ENCODE measurements at regions not wholly inside any gene's neighbourhood (a gene's known extent, or its start where the extent isn't known, plus 50 kb on each side); places are given as distances from the start of the nearest gene placed in this dataset.
"Not testable (repeated sequence)": the region's sequence is repeated elsewhere in the genome, so short reads cannot be mapped to it uniquely, and the experiment has no call there.

- H3K4me3 ChIP-seq (replicated peaks in 1 of 2; ENCODE audit: low read depth in 2 of 2, low read length in 2 of 2): no peak overlapping the region
- no peak for DNase-seq (ENCODE audit: low read depth in 2 of 2)
- no peak for TF ChIP-seq CTCF (IDR thresholded peaks at IDR 0.05; ENCODE audit: low read depth, low read length)
Measured at GRCh38 chr18:38792731-38793130, 1227.1 kb upstream of the CELF4 start.

GRCh38 chr18:38790786-38791185 is 1225.2 kb upstream of the CELF4 start:
- no peak overlapping the region for H3K4me3 ChIP-seq (replicated peaks in 1 of 2; ENCODE audit: low read depth in 2 of 2, low read length in 2 of 2)
- no peak for TF ChIP-seq CTCF (IDR thresholded peaks at IDR 0.05; ENCODE audit: low read depth, low read length)
- no peak for DNase-seq (ENCODE audit: low read depth in 2 of 2)

GRCh38 chr18:38790303-38790702 is 1224.7 kb upstream of the CELF4 start:
- DNase-seq (ENCODE audit: low read depth in 2 of 2): no peak
- TF ChIP-seq CTCF (IDR thresholded peaks at IDR 0.05; ENCODE audit: low read depth, low read length): no peak
- no peak overlapping the region for H3K4me3 ChIP-seq (replicated peaks in 1 of 2; ENCODE audit: low read depth in 2 of 2, low read length in 2 of 2)

- no peak for DNase-seq (ENCODE audit: low read depth in 2 of 2)
- no peak overlapping the region for H3K4me3 ChIP-seq (replicated peaks in 1 of 2; ENCODE audit: low read depth in 2 of 2, low read length in 2 of 2)
- no peak for TF ChIP-seq CTCF (IDR thresholded peaks at IDR 0.05; ENCODE audit: low read depth, low read length)
Measured at GRCh38 chr18:38789141-38789540, 1223.5 kb upstream of the CELF4 start.

- no peak overlapping the region for H3K4me3 ChIP-seq (replicated peaks in 1 of 2; ENCODE audit: low read depth in 2 of 2, low read length in 2 of 2)
- DNase-seq (ENCODE audit: low read depth in 2 of 2): no peak
- no peak for TF ChIP-seq CTCF (IDR thresholded peaks at IDR 0.05; ENCODE audit: low read depth, low read length)
Measured at GRCh38 chr18:38786906-38787305, 1221.3 kb upstream of the CELF4 start.

- H3K4me3 ChIP-seq (replicated peaks in 1 of 2; ENCODE audit: low read depth in 2 of 2, low read length in 2 of 2); DNase-seq (ENCODE audit: low read depth in 2 of 2): not testable (repeated sequence)
Measured at GRCh38 chr18:38771620-38772019, 1206.0 kb upstream of the CELF4 start.

GRCh38 chr18:38768504-38768903 is 1202.9 kb upstream of the CELF4 start:
- H3K4me3 ChIP-seq (replicated peaks in 1 of 2; ENCODE audit: low read depth in 2 of 2, low read length in 2 of 2): no peak overlapping the region
- no peak for TF ChIP-seq CTCF (IDR thresholded peaks at IDR 0.05; ENCODE audit: low read depth, low read length)
- DNase-seq (ENCODE audit: low read depth in 2 of 2): no peak
